GM12878 (cell line): ENCODE measurements at regions not wholly inside any gene's neighbourhood (a gene's known extent, or its start where the extent isn't known, plus 50 kb on each side); places are given as distances from the start of the nearest gene placed in this dataset.

ENCODE experiments used
- ATAC-seq: fragments of 200-7000 bp; cut with Tn5 transposase; 3 replicates; pipeline ENCODE4 v1.9.1; 2020; ENCODE audit warnings: mild to moderate bottlenecking, moderate library complexity
- BruUV-seq: library from RNA; stranded (reverse); fragments of 400-500 nt; replicated peaks from 2 replicates; lab custom pipeline; 2021; lab: Mats Ljungman, UMichigan
- CTCF ChIA-PET: fragments of 300-600 bp; sonication (Branson Sonifier 250); formaldehyde crosslinking; extraction: SDS; loops from one replicate; lab custom pipeline; 2021; ENCODE audit warnings: inconsistent platforms; lab: Yijun Ruan, JAX
- POLR2A ChIA-PET: fragments of 350-600 bp; formaldehyde crosslinking; extraction: SDS; loops from one replicate; lab custom pipeline; 2021; ENCODE audit warnings: inconsistent platforms; lab: Charles Lee
- RAD21 ChIA-PET: fragments of 300-600 bp; sonication (Branson Sonifier 250); formaldehyde crosslinking; loops from one replicate; lab custom pipeline; 2023; ENCODE audit warnings: antibody characterized with exemption; ENCODE audit not compliant: unreplicated experiment; lab: Charles Lee
- SMC1A ChIA-PET: fragments of 300-600 bp; sonication (Branson Sonifier 250); formaldehyde crosslinking; loops from one replicate; lab custom pipeline; 2023; ENCODE audit not compliant: unreplicated experiment, uncharacterized antibody; lab: Charles Lee
- DNase-seq: peaks from one replicate; pipeline ENCODE4 v3.0.0-alpha.2; 2011; ENCODE audit warnings: low read depth, low spot score
- FAIRE-seq: peaks from 3 replicates; lab custom pipeline; 2011; peaks lifted over from hg19 to GRCh38; lab: Jason Lieb, UNC
- H2AFZ ChIP-seq: 2 replicates; pipeline ENCODE4 v1.6.0; 2011; ENCODE audit warnings: low read depth, low read length, control low read depth; ENCODE audit not compliant: control insufficient read depth
- H3K27ac ChIP-seq: 2 replicates; pipeline ENCODE4 v1.5.1; 2011; ENCODE audit warnings: control low read depth; ENCODE audit not compliant: control insufficient read depth, insufficient read depth
- H3K27me3 ChIP-seq, 2 experiments: replicated peaks in 1 of 2; 2 replicates each; pipeline versions ENCODE4 v1.6.0 to v1.6.1; 2011; ENCODE audit warnings: low read length in 1 of 2; ENCODE audit not compliant: control insufficient read depth in 2 of 2, insufficient read depth in 2 of 2
- H3K36me3 ChIP-seq, 2 experiments: 2 replicates each; pipeline ENCODE4 v1.5.1; 2011; ENCODE audit warnings: low read length in 1 of 2; ENCODE audit not compliant: control insufficient read depth in 2 of 2, insufficient read depth in 2 of 2
- H3K4me1 ChIP-seq: 2 replicates; pipeline ENCODE4 v1.6.1; 2011; ENCODE audit warnings: mild to moderate bottlenecking, low read length, moderate library complexity, mixed read lengths; ENCODE audit not compliant: control insufficient read depth, insufficient read depth
- H3K4me2 ChIP-seq: 2 replicates; pipeline ENCODE4 v1.6.0; 2011; ENCODE audit warnings: control low read depth; ENCODE audit not compliant: control insufficient read depth, insufficient read depth
- H3K4me3 ChIP-seq: fragments of 200-600 bp; sonication (generic); 2 replicates; pipeline ENCODE4 v1.5.1; 2016
- H3K79me2 ChIP-seq: 2 replicates; pipeline ENCODE4 v1.6.0; 2011; ENCODE audit warnings: low read length; ENCODE audit not compliant: control insufficient read depth, insufficient read depth
- H3K9ac ChIP-seq: 2 replicates; pipeline ENCODE4 v1.8.0; 2011; ENCODE audit warnings: low read length, control low read depth, mixed read lengths; ENCODE audit not compliant: control insufficient read depth, insufficient read depth
- H3K9me3 ChIP-seq: replicated peaks from 3 replicates; pipeline ENCODE4 v1.5.1; 2011; ENCODE audit warnings: mild to moderate bottlenecking, low read length; ENCODE audit not compliant: control insufficient read depth, insufficient read depth
- H4K20me1 ChIP-seq: 2 replicates; pipeline ENCODE4 v1.6.0; 2011; ENCODE audit not compliant: control insufficient read depth, insufficient read depth
- CEBPZ ChIP-seq: fragments of 150-350 bp; IDR thresholded peaks from 2 replicates; pipeline ENCODE4 v1.6.1; 2016; ENCODE audit warnings: low read depth, low read length
- EGR1 ChIP-seq, 2 experiments: IDR thresholded peaks; 1 replicate in 1 of 2; 2 replicates in 1 of 2; pipeline ENCODE4 v1.6.1; 2011 to 2012; ENCODE audit warnings: low read depth in 2 of 2, low read length in 2 of 2, borderline replicate concordance in 1 of 2, mild to moderate bottlenecking in 1 of 2, moderate library complexity in 1 of 2
- GATAD2B ChIP-seq: fragments of 450-650 bp; conservative IDR thresholded peaks from 2 replicates; pipeline ENCODE4 v1.6.1; 2017; ENCODE audit warnings: low read depth, mild to moderate bottlenecking, moderate library complexity
- MAX ChIP-seq: IDR thresholded peaks from 2 replicates; pipeline ENCODE4 v1.6.1; 2012; ENCODE audit warnings: low read depth, low read length, improper control_type of control experiment
- NFIC ChIP-seq: IDR thresholded peaks from 2 replicates; pipeline ENCODE4 v1.6.1; 2012; ENCODE audit warnings: low read depth, mild to moderate bottlenecking, inconsistent platforms, low read length, moderate library complexity
- PAX8 ChIP-seq: fragments of 450-650 bp; IDR thresholded peaks from 2 replicates; pipeline ENCODE4 v1.6.1; 2017; ENCODE audit warnings: mild to moderate bottlenecking, moderate library complexity
- PML ChIP-seq: IDR thresholded peaks from 2 replicates; pipeline ENCODE4 v1.6.1; 2012; ENCODE audit warnings: low read length, inconsistent platforms
- POLR2AphosphoS2 ChIP-seq: IDR thresholded peaks from 2 replicates; pipeline ENCODE4 v1.6.1; 2011; ENCODE audit warnings: low read depth, mild to moderate bottlenecking, low read length, improper control_type of control experiment, moderate library complexity
- RELA ChIP-seq: fragments of 450-650 bp; IDR thresholded peaks from 2 replicates; pipeline ENCODE4 v1.8.0; 2014; ENCODE audit warnings: borderline replicate concordance; ENCODE audit not compliant: partially characterized antibody
- RELB ChIP-seq: fragments of 450-650 bp; IDR thresholded peaks from 2 replicates; pipeline ENCODE4 v1.6.1; 2017; ENCODE audit warnings: low read depth, mild to moderate bottlenecking, moderate library complexity
- SMC3 ChIP-seq: IDR thresholded peaks from 2 replicates; pipeline ENCODE4 v1.6.1; 2011; ENCODE audit warnings: low read length, improper control_type of control experiment, borderline replicate concordance
- TAF1 ChIP-seq: IDR thresholded peaks from 2 replicates; pipeline ENCODE4 v1.6.1; 2011; ENCODE audit warnings: mild to moderate bottlenecking, low read depth, low read length, borderline replicate concordance
- YY1 ChIP-seq: IDR thresholded peaks from 2 replicates; pipeline ENCODE4 v1.6.1; 2011; ENCODE audit warnings: low read depth, mild to moderate bottlenecking, low read length
- WGBS: methylation state at CpG from one replicate; pipeline ENCODE4 v1.1.6; 2016; ENCODE audit warnings: low lambda C conversion rate; ENCODE audit not compliant: insufficient replicate concordance, insufficient coverage; ENCODE audit errors: missing lambda C conversion rate; 5-methylcytosine and 5-hydroxymethylcytosine counted together
- in situ Hi-C: fragments of 300-500 bp; cut with MboI; formaldehyde crosslinking; loops from 9 replicates; pipeline ENCODE4 v1.14.3; 2018; ENCODE audit warnings: mixed read lengths
- intact Hi-C: fragments of 100-400 bp; cut with micrococcal nuclease; formaldehyde crosslinking; loops from one replicate; pipeline ENCODE4 v1.14.2; 2022; ENCODE audit not compliant: unreplicated experiment

- Histone ChIP-seq H3K4me3 (no peak overlapping the region), H3K36me3 (no peaks in the 10 kb centered on the region), H3K4me1 (no peaks in the 10 kb centered on the region), H3K9me3 (no peaks in the 10 kb centered on the region), H3K27ac (no peak overlapping the region), H4K20me1 (no peaks in the 10 kb centered on the region), H3K79me2 (no peaks in the 10 kb centered on the region), H3K27me3 (peaks cover 3% of the 10 kb centered on the region in 2 experiments; a peak in 2 of 4 replicates), H2AFZ (no peak overlapping the region), H3K9ac (no peak overlapping the region), H3K4me2 (no peak overlapping the region)
- in situ Hi-C loops, result no loop called here
- no peak for TF ChIP-seq YY1
- TF ChIP-seq POLR2AphosphoS2, result no peak
- no peak for TF ChIP-seq PML
- no peak for TF ChIP-seq NFIC
- no peak for TF ChIP-seq SMC3
- no peak for TF ChIP-seq GATAD2B
- no peak for TF ChIP-seq TAF1
- no peak for TF ChIP-seq PAX8
- ChIA-PET SMC1A (no interaction called here), RAD21 (no interaction called here), CTCF (interaction anchor here (1.0 kb wide), 1 partner anchor 38 kb away, joined by 3 read pairs; no protein-coding TSS in a partner anchor), POLR2A (no interaction called here)
- 13% methylated on average over 8 of the region's 8 CpGs for WGBS
- no peak for DNase-seq
- intact Hi-C loops, result no loop called here
- no peak for ATAC-seq
- BruUV-seq, result no TSS peak
- no peak for FAIRE-seq
Observed at GRCh38 chr3:124512881-124513609, 217.2 kb upstream of the UMPS start.

- RAD21 ChIA-PET, result no interaction called here
- ATAC-seq, result no peak
- SMC1A ChIA-PET, result no interaction called here
- intact Hi-C loops, result no loop called here
- WGBS, result 60% methylated on average over 4 of the region's 4 CpGs
- Histone ChIP-seq H3K9ac (no peak overlapping the region), H2AFZ (no peak overlapping the region), H3K27me3 (peaks cover 3% of the 10 kb centered on the region in 2 experiments; a peak in 2 of 4 replicates), H3K4me1 (no peaks in the 10 kb centered on the region), H3K4me2 (no peak overlapping the region), H4K20me1 (no peaks in the 10 kb centered on the region), H3K79me2 (no peaks in the 10 kb centered on the region), H3K9me3 (no peaks in the 10 kb centered on the region), H3K27ac (no peak overlapping the region), H3K4me3 (no peak overlapping the region), H3K36me3 (no peaks in the 10 kb centered on the region)
- BruUV-seq, result no TSS peak
- FAIRE-seq, result no peak
- no peak for DNase-seq
- CTCF ChIA-PET, result interaction anchor here (1.0 kb wide), 1 partner anchor 37 kb away, joined by 3 read pairs; no protein-coding TSS in a partner anchor
- POLR2A ChIA-PET, result no interaction called here
- in situ Hi-C loops, result no loop called here
- no peak for TF ChIP-seq MAX
- TF ChIP-seq RELB, result no peak
- TF ChIP-seq RELA, result no peak
- no peak for TF ChIP-seq EGR1 (IDR thresholded peaks at IDR 0.05; ENCODE audit: borderline replicate concordance in 1 of 2, low read depth in 2 of 2, low read length in 2 of 2)
- no peak for TF ChIP-seq CEBPZ
Observed at GRCh38 chr3:124513610-124513997, 216.6 kb upstream of the UMPS start.
